ENCODE measurements at regions not wholly inside any gene's neighbourhood (a gene's known extent, or its start where the extent isn't known, plus 50 kb on each side); places are given as distances from the start of the nearest gene placed in this dataset.
"Not testable (repeated sequence)": the region's sequence is repeated elsewhere in the genome, so short reads cannot be mapped to it uniquely, and the experiment has no call there.

- DNase-seq: peak; percentile 28
Measured at GRCh38 chr4:138113819-138114400, 128.2 kb downstream of the SLC7A11 start.

- DNase-seq: not testable (repeated sequence)
Measured at GRCh38 chr4:138112890-138113289, 129.3 kb downstream of the SLC7A11 start.

- no peak for DNase-seq
Measured at GRCh38 chr4:138112389-138112788, 129.8 kb downstream of the SLC7A11 start.

- DNase-seq: no peak
Measured at GRCh38 chr4:138111462-138112000, 130.6 kb downstream of the SLC7A11 start.

- no peak for DNase-seq
Measured at GRCh38 chr4:138110815-138111214, 131.3 kb downstream of the SLC7A11 start.

- DNase-seq: no peak
Measured at GRCh38 chr4:138107023-138107422, 135.1 kb downstream of the SLC7A11 start.

GRCh38 chr4:138105331-138105730 is 136.8 kb downstream of the SLC7A11 start:
- DNase-seq: no peak

- DNase-seq: no peak
Measured at GRCh38 chr4:138104284-138104680, 137.9 kb downstream of the SLC7A11 start.

GRCh38 chr4:138103597-138104283 is 138.4 kb downstream of the SLC7A11 start:
- DNase-seq: no peak

- no peak for DNase-seq
Measured at GRCh38 chr4:138099385-138099784, 142.8 kb downstream of the SLC7A11 start.

- DNase-seq: no peak
Measured at GRCh38 chr4:138097912-138098600, 144.1 kb downstream of the SLC7A11 start.

- no peak for DNase-seq
Measured at GRCh38 chr4:138096384-138097062, 145.6 kb downstream of the SLC7A11 start.

- DNase-seq: no peak
Measured at GRCh38 chr4:138095378-138095777, 146.8 kb downstream of the SLC7A11 start.

GRCh38 chr4:138092060-138092459 is 150.1 kb downstream of the SLC7A11 start:
- DNase-seq: no peak

GRCh38 chr4:138090918-138091676 is 151.1 kb downstream of the SLC7A11 start:
- DNase-seq: no peak

GRCh38 chr4:138090150-138090917 is 151.8 kb downstream of the SLC7A11 start:
- peak; percentile 80 for DNase-seq

GRCh38 chr4:138088449-138089208 is 153.5 kb downstream of the SLC7A11 start:
- no peak for DNase-seq

- DNase-seq: no peak
Measured at GRCh38 chr4:138087066-138087719, 155.0 kb downstream of the SLC7A11 start.

GRCh38 chr4:138086611-138087041 is 155.5 kb downstream of the SLC7A11 start:
- DNase-seq: no peak

GRCh38 chr4:138085736-138086305 is 156.3 kb downstream of the SLC7A11 start:
- DNase-seq: no peak

Measured in kidney glomerular epithelial cell (primary cell).